Hepatocyte (in vitro differentiated cells): ENCODE measurements at regions not wholly inside any gene's neighbourhood (a gene's known extent, or its start where the extent isn't known, plus 50 kb on each side); places are given as distances from the start of the nearest gene placed in this dataset.

Experiments used
- DNase-seq: peaks from one replicate; pipeline ENCODE4 v3.0.0-alpha.2; 2016; ENCODE audit warnings: low spot score
- H2AFZ ChIP-seq: fragments of 200-600 bp; sonication (generic); 2 replicates; pipeline ENCODE4 v1.6.0; 2016; ENCODE audit warnings: antibody characterized with exemption, mild to moderate bottlenecking
- H3K27ac ChIP-seq: fragments of 200-600 bp; sonication (generic); 2 replicates; pipeline ENCODE4 v1.5.1; 2016; ENCODE audit warnings: mild to moderate bottlenecking
- H3K27me3 ChIP-seq: fragments of 200-600 bp; sonication (generic); 2 replicates; pipeline ENCODE4 v1.6.1; 2016
- H3K36me3 ChIP-seq: fragments of 200-600 bp; sonication (generic); replicated peaks from 2 replicates; pipeline ENCODE4 v1.5.1; 2016; ENCODE audit warnings: low read depth; ENCODE audit not compliant: insufficient read depth
- H3K4me1 ChIP-seq: fragments of 200-600 bp; sonication (generic); 2 replicates; pipeline ENCODE4 v1.5.1; 2016; ENCODE audit warnings: mild to moderate bottlenecking, moderate library complexity; ENCODE audit not compliant: insufficient read depth
- H3K4me2 ChIP-seq: fragments of 200-600 bp; sonication (generic); 2 replicates; pipeline ENCODE4 v1.6.0; 2016
- H3K4me3 ChIP-seq: fragments of 200-600 bp; sonication (generic); 2 replicates; pipeline ENCODE4 v1.5.1; 2016; ENCODE audit warnings: mild to moderate bottlenecking
- H3K79me2 ChIP-seq: fragments of 200-600 bp; sonication (generic); 2 replicates; pipeline ENCODE4 v1.6.0; 2017; ENCODE audit warnings: mild to moderate bottlenecking
- H3K9me2 ChIP-seq: fragments of 200-600 bp; sonication (generic); replicated peaks from 2 replicates; pipeline ENCODE4 v1.6.0; 2017; ENCODE audit warnings: mild to moderate bottlenecking; ENCODE audit not compliant: insufficient read depth
- H3K9me3 ChIP-seq: fragments of 200-600 bp; sonication (generic); 2 replicates; pipeline ENCODE4 v1.5.1; 2016; ENCODE audit warnings: low read depth, mild to moderate bottlenecking
- H4K20me1 ChIP-seq: fragments of 200-600 bp; sonication (generic); 2 replicates; pipeline ENCODE4 v1.6.0; 2016; ENCODE audit warnings: mild to moderate bottlenecking; ENCODE audit not compliant: insufficient read depth, poor library complexity, severe bottlenecking
- EZH2 ChIP-seq: fragments of 200-600 bp; sonication (generic); IDR thresholded peaks from 2 replicates; pipeline ENCODE4 v1.6.1; 2016; ENCODE audit warnings: antibody characterized with exemption, mild to moderate bottlenecking, borderline replicate concordance
- EZH2phosphoT487 ChIP-seq: fragments of 200-600 bp; sonication (generic); IDR thresholded peaks from one replicate; pipeline ENCODE4 v1.6.1; 2018; ENCODE audit warnings: antibody characterized with exemption, mild to moderate bottlenecking, low read depth, moderate library complexity; ENCODE audit not compliant: unreplicated experiment, severe bottlenecking
- WGBS: methylation state at CpG from one replicate; pipeline ENCODE4 v1.1.6; 2016; ENCODE audit warnings: low lambda C conversion rate; ENCODE audit errors: missing lambda C conversion rate; 5-methylcytosine and 5-hydroxymethylcytosine counted together
- TF ChIP-seq, protein P1 (sequence below): fragments of 200-600 bp; sonication (generic); IDR thresholded peaks from 2 replicates; pipeline ENCODE4 v1.5.1; 2016; ENCODE audit warnings: antibody characterized with exemption, mild to moderate bottlenecking; ENCODE audit not compliant: poor library complexity

DNA sequence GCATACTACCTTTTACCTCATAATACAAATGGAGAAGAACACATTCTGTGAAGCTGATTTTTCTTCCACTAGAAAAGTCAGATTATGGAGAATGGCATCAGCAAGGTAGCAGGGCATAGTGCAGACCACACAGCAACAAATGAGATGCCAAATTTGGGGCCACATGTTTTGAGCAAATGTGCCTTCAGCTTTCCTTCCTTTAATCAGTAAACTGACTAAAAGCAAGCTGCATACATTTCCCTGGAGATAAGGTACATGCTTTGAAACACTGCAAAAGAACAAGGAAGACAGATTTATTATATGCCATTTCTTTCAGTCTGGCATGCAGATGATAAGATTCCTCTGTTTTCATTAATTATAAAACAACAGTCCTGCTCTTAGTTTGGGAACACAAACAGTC is 67.1 kb upstream of the GUCY1A1 start:
- TF ChIP-seq EZH2: no peak
- TF ChIP-seq EZH2phosphoT487: no peak
- TF ChIP-seq, protein P1, sequence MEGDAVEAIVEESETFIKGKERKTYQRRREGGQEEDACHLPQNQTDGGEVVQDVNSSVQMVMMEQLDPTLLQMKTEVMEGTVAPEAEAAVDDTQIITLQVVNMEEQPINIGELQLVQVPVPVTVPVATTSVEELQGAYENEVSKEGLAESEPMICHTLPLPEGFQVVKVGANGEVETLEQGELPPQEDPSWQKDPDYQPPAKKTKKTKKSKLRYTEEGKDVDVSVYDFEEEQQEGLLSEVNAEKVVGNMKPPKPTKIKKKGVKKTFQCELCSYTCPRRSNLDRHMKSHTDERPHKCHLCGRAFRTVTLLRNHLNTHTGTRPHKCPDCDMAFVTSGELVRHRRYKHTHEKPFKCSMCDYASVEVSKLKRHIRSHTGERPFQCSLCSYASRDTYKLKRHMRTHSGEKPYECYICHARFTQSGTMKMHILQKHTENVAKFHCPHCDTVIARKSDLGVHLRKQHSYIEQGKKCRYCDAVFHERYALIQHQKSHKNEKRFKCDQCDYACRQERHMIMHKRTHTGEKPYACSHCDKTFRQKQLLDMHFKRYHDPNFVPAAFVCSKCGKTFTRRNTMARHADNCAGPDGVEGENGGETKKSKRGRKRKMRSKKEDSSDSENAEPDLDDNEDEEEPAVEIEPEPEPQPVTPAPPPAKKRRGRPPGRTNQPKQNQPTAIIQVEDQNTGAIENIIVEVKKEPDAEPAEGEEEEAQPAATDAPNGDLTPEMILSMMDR: no peak
- Histone ChIP-seq H3K79me2 (no peaks in the 10 kb centered on the region), H2AFZ (no peak overlapping the region), H3K36me3 (no peaks in the 10 kb centered on the region), H4K20me1 (no peaks in the 10 kb centered on the region), H3K4me1 (peaks cover 5% of the 10 kb centered on the region), H3K27ac (no peak overlapping the region), H3K27me3 (no peaks in the 10 kb centered on the region), H3K4me3 (no peak overlapping the region), H3K9me3 (no peaks in the 10 kb centered on the region), H3K4me2 (no peak overlapping the region), H3K9me2 (no peaks in the 10 kb centered on the region)
- no peak for DNase-seq

GRCh38 chr4:155599085-155599484 is 67.6 kb upstream of the GUCY1A1 start:
- Histone ChIP-seq H3K4me3 (no peak overlapping the region), H4K20me1 (no peaks in the 10 kb centered on the region), H3K9me2 (no peaks in the 10 kb centered on the region), H3K4me2 (no peak overlapping the region), H3K4me1 (peaks cover 5% of the 10 kb centered on the region), H3K9me3 (no peaks in the 10 kb centered on the region), H3K27me3 (no peaks in the 10 kb centered on the region), H2AFZ (no peak overlapping the region), H3K36me3 (no peaks in the 10 kb centered on the region), H3K27ac (no peak overlapping the region), H3K79me2 (no peaks in the 10 kb centered on the region)
- 76% methylated on average over 6 of the region's 6 CpGs for WGBS
- DNase-seq: no peak
- no peak for TF ChIP-seq EZH2
- TF ChIP-seq, protein P1: no peak
- TF ChIP-seq EZH2phosphoT487: no peak

GRCh38 chr4:155597933-155598451 is 68.7 kb upstream of the GUCY1A1 start:
- Histone ChIP-seq H3K27ac (no peak overlapping the region), H3K9me2 (no peaks in the 10 kb centered on the region), H3K4me2 (no peak overlapping the region), H4K20me1 (no peaks in the 10 kb centered on the region), H3K79me2 (no peaks in the 10 kb centered on the region), H3K4me1 (peaks cover 5% of the 10 kb centered on the region), H2AFZ (no peak overlapping the region), H3K4me3 (no peak overlapping the region), H3K27me3 (no peaks in the 10 kb centered on the region), H3K9me3 (no peaks in the 10 kb centered on the region), H3K36me3 (no peaks in the 10 kb centered on the region)
- DNase-seq: no peak
- 52% methylated on average over 3 of the region's 3 CpGs for WGBS
- no peak for TF ChIP-seq EZH2phosphoT487
- TF ChIP-seq EZH2: no peak
- TF ChIP-seq, protein P1: no peak

- Histone ChIP-seq H3K4me2 (no peak overlapping the region), H3K9me2 (no peaks in the 10 kb centered on the region), H3K4me3 (no peak overlapping the region), H3K79me2 (no peaks in the 10 kb centered on the region), H3K9me3 (no peaks in the 10 kb centered on the region), H3K27ac (no peak overlapping the region), H2AFZ (no peak overlapping the region), H3K27me3 (no peaks in the 10 kb centered on the region), H3K36me3 (no peaks in the 10 kb centered on the region), H4K20me1 (no peaks in the 10 kb centered on the region), H3K4me1 (peaks cover 5% of the 10 kb centered on the region)
- TF ChIP-seq EZH2phosphoT487: no peak
- no peak for DNase-seq
- WGBS: 34% methylated on average over 1 of the region's 1 CpG
Measured at GRCh38 chr4:155597281-155597680, 69.4 kb upstream of the GUCY1A1 start.
